WTC11 (cell line): ENCODE measurements at regions not wholly inside any gene's neighbourhood (a gene's known extent, or its start where the extent isn't known, plus 50 kb on each side); places are given as distances from the start of the nearest gene placed in this dataset.
"Not testable (repeated sequence)": the region's sequence is repeated elsewhere in the genome, so short reads cannot be mapped to it uniquely, and the experiment has no call there.

Experiments used
- CREB1 ChIP-seq: sonication (generic); formaldehyde crosslinking; IDR thresholded peaks from 2 replicates; pipeline ENCODE4 v1.8.0; 2023; ENCODE audit warnings: mild to moderate bottlenecking, missing genetic modification reagents
- FOXK1 ChIP-seq: sonication (generic); formaldehyde crosslinking; IDR thresholded peaks from 2 replicates; pipeline ENCODE4 v1.8.0; 2022; ENCODE audit warnings: mild to moderate bottlenecking, moderate library complexity, missing genetic modification reagents
- IRF2 ChIP-seq: sonication (generic); formaldehyde crosslinking; IDR thresholded peaks from 2 replicates; pipeline ENCODE4 v1.8.0; 2022; ENCODE audit warnings: low read depth, missing genetic modification reagents, borderline replicate concordance
- RELA ChIP-seq: sonication (generic); formaldehyde crosslinking; IDR thresholded peaks from 2 replicates; pipeline ENCODE4 v1.8.1; 2022; ENCODE audit warnings: missing genetic modification reagents, mild to moderate bottlenecking, borderline replicate concordance
- TF ChIP-seq, protein P1 (sequence below): fragments of 200-600 bp; IDR thresholded peaks from 2 replicates; pipeline ENCODE4 v1.8.0; 2022; ENCODE audit warnings: antibody characterized with exemption
- TF ChIP-seq, protein P2 (sequence below): sonication (generic); formaldehyde crosslinking; IDR thresholded peaks from 2 replicates; pipeline ENCODE4 v1.8.1; 2022; ENCODE audit warnings: mild to moderate bottlenecking, moderate library complexity, missing genetic modification reagents
- TF ChIP-seq, protein P3 (sequence below): sonication (generic); formaldehyde crosslinking; IDR thresholded peaks from 2 replicates; pipeline ENCODE4 v1.8.1; 2023; ENCODE audit warnings: mild to moderate bottlenecking, missing genetic modification reagents, moderate library complexity
- TF ChIP-seq, protein P4 (sequence below): sonication (generic); formaldehyde crosslinking; IDR thresholded peaks from 2 replicates; pipeline ENCODE4 v1.8.1; 2022; ENCODE audit warnings: mild to moderate bottlenecking, missing genetic modification reagents, moderate library complexity, borderline replicate concordance
- TF ChIP-seq, protein P5 (sequence below): sonication (generic); formaldehyde crosslinking; IDR thresholded peaks from 2 replicates; pipeline ENCODE4 v1.8.1; 2023; ENCODE audit warnings: mild to moderate bottlenecking, missing genetic modification reagents, borderline replicate concordance

DNA sequence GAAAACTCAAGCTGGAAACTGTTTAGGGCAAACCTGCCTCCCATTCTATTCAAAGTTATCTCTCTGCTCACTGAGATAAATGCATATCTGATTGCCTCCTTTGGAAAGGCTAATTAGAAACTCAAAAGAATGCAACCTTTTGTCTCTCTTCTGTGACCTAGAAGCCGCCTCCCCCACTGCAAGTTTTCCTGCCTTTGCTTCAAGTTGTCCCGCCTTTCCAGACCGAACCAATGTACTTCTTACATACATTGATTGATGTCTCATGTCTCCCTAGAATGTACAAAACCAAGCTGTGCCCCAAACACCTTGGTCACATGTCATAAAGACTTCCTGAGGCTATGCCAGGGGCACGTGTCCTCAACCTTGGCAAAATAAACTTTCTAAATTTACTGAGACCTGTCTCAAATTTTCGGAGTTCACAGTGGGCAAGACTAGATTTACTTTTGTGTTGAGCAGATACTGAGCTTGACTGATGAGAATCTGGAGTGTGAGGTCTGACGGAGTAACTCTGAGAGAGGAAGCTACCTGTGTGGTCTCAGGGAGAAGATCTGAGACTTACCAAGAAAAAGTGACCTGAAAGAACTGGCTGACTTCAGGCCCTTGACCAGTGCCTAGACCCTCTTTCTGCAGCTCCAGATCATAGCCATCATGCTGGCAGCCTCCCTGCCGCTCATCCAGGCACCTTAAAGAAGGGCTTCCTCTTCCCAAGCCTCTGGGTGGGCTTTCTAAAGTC lies 124.7 kb upstream of the NBPF9 start:
- TF ChIP-seq, protein P1, sequence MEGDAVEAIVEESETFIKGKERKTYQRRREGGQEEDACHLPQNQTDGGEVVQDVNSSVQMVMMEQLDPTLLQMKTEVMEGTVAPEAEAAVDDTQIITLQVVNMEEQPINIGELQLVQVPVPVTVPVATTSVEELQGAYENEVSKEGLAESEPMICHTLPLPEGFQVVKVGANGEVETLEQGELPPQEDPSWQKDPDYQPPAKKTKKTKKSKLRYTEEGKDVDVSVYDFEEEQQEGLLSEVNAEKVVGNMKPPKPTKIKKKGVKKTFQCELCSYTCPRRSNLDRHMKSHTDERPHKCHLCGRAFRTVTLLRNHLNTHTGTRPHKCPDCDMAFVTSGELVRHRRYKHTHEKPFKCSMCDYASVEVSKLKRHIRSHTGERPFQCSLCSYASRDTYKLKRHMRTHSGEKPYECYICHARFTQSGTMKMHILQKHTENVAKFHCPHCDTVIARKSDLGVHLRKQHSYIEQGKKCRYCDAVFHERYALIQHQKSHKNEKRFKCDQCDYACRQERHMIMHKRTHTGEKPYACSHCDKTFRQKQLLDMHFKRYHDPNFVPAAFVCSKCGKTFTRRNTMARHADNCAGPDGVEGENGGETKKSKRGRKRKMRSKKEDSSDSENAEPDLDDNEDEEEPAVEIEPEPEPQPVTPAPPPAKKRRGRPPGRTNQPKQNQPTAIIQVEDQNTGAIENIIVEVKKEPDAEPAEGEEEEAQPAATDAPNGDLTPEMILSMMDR, result not testable (repeated sequence)
- not testable (repeated sequence) for TF ChIP-seq RELA; CREB1; FOXK1 (CRISPR knock-in tag); IRF2 (CRISPR knock-in tag)
- TF ChIP-seq, protein P2, sequence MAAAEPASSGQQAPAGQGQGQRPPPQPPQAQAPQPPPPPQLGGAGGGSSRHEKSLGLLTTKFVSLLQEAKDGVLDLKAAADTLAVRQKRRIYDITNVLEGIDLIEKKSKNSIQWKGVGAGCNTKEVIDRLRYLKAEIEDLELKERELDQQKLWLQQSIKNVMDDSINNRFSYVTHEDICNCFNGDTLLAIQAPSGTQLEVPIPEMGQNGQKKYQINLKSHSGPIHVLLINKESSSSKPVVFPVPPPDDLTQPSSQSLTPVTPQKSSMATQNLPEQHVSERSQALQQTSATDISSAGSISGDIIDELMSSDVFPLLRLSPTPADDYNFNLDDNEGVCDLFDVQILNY (CRISPR knock-in tag), result not testable (repeated sequence)
- TF ChIP-seq, protein P3, sequence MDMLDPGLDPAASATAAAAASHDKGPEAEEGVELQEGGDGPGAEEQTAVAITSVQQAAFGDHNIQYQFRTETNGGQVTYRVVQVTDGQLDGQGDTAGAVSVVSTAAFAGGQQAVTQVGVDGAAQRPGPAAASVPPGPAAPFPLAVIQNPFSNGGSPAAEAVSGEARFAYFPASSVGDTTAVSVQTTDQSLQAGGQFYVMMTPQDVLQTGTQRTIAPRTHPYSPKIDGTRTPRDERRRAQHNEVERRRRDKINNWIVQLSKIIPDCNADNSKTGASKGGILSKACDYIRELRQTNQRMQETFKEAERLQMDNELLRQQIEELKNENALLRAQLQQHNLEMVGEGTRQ, result not testable (repeated sequence)
- TF ChIP-seq, protein P4, sequence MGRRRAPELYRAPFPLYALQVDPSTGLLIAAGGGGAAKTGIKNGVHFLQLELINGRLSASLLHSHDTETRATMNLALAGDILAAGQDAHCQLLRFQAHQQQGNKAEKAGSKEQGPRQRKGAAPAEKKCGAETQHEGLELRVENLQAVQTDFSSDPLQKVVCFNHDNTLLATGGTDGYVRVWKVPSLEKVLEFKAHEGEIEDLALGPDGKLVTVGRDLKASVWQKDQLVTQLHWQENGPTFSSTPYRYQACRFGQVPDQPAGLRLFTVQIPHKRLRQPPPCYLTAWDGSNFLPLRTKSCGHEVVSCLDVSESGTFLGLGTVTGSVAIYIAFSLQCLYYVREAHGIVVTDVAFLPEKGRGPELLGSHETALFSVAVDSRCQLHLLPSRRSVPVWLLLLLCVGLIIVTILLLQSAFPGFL (CRISPR knock-in tag), result not testable (repeated sequence)
- TF ChIP-seq, protein P5, sequence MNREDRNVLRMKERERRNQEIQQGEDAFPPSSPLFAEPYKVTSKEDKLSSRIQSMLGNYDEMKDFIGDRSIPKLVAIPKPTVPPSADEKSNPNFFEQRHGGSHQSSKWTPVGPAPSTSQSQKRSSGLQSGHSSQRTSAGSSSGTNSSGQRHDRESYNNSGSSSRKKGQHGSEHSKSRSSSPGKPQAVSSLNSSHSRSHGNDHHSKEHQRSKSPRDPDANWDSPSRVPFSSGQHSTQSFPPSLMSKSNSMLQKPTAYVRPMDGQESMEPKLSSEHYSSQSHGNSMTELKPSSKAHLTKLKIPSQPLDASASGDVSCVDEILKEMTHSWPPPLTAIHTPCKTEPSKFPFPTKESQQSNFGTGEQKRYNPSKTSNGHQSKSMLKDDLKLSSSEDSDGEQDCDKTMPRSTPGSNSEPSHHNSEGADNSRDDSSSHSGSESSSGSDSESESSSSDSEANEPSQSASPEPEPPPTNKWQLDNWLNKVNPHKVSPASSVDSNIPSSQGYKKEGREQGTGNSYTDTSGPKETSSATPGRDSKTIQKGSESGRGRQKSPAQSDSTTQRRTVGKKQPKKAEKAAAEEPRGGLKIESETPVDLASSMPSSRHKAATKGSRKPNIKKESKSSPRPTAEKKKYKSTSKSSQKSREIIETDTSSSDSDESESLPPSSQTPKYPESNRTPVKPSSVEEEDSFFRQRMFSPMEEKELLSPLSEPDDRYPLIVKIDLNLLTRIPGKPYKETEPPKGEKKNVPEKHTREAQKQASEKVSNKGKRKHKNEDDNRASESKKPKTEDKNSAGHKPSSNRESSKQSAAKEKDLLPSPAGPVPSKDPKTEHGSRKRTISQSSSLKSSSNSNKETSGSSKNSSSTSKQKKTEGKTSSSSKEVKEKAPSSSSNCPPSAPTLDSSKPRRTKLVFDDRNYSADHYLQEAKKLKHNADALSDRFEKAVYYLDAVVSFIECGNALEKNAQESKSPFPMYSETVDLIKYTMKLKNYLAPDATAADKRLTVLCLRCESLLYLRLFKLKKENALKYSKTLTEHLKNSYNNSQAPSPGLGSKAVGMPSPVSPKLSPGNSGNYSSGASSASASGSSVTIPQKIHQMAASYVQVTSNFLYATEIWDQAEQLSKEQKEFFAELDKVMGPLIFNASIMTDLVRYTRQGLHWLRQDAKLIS (CRISPR knock-in tag), result not testable (repeated sequence)
